ENCODE measurements at regions not wholly inside any gene's neighbourhood (a gene's known extent, or its start where the extent isn't known, plus 50 kb on each side); places are given as distances from the start of the nearest gene placed in this dataset.

GRCh38 chr5:32990593-32991420 lies 279.7 kb downstream of the NPR3 start:
- no peak for DNase-seq

GRCh38 chr5:32991421-32991815 lies 280.3 kb downstream of the NPR3 start:
- no peak for DNase-seq

- DNase-seq, result no peak
Observed at GRCh38 chr5:32996336-32996735, 285.2 kb downstream of the NPR3 start.

- DNase-seq, result no peak
Observed at GRCh38 chr5:33008751-33009418, 297.8 kb downstream of the NPR3 start.

- no peak for DNase-seq
Observed at GRCh38 chr5:33010846-33011245, 299.7 kb downstream of the NPR3 start.

- no peak for DNase-seq
Observed at GRCh38 chr5:33011801-33012200, 300.7 kb downstream of the NPR3 start.

GRCh38 chr5:33023649-33024048 lies 312.5 kb downstream of the NPR3 start:
- no peak for DNase-seq

- DNase-seq, result no peak
Observed at GRCh38 chr5:33032271-33033070, 321.4 kb downstream of the NPR3 start.

GRCh38 chr5:33033516-33033915 lies 322.4 kb downstream of the NPR3 start:
- DNase-seq, result no peak

GRCh38 chr5:33034777-33035176 lies 323.7 kb downstream of the NPR3 start:
- no peak for DNase-seq

- DNase-seq, result no peak
Observed at GRCh38 chr5:33035851-33036527, 324.9 kb downstream of the NPR3 start.

- DNase-seq, result peak; percentile 74
Observed at GRCh38 chr5:33037076-33037475, 326.0 kb downstream of the NPR3 start.

- no peak for DNase-seq
Observed at GRCh38 chr5:33041586-33041985, 330.5 kb downstream of the NPR3 start.

GRCh38 chr5:33043343-33043997 lies 332.3 kb downstream of the NPR3 start:
- DNase-seq, result peak; percentile 20

GRCh38 chr5:33046091-33046490 lies 335.0 kb downstream of the NPR3 start:
- no peak for DNase-seq

GRCh38 chr5:33048315-33048714 lies 337.2 kb downstream of the NPR3 start:
- no peak for DNase-seq

GRCh38 chr5:33049298-33049697 lies 338.2 kb downstream of the NPR3 start:
- no peak for DNase-seq

GRCh38 chr5:33049842-33050241 lies 338.7 kb downstream of the NPR3 start:
- peak; percentile 67 for DNase-seq

GRCh38 chr5:33059081-33059480 lies 348.0 kb downstream of the NPR3 start:
- no peak for DNase-seq

- DNase-seq, result no peak
Observed at GRCh38 chr5:33065131-33065530, 354.0 kb downstream of the NPR3 start.

- no peak for DNase-seq
Observed at GRCh38 chr5:33067291-33067690, 356.2 kb downstream of the NPR3 start.

- peak; percentile 65 for DNase-seq
Observed at GRCh38 chr5:33068786-33069185, 357.7 kb downstream of the NPR3 start.
